ENCODE measurements at regions not wholly inside any gene's neighbourhood (a gene's known extent, or its start where the extent isn't known, plus 50 kb on each side); places are given as distances from the start of the nearest gene placed in this dataset.
"Not testable (repeated sequence)": the region's sequence is repeated elsewhere in the genome, so short reads cannot be mapped to it uniquely, and the experiment has no call there.

- DNase-seq, result not testable (repeated sequence)
Measured at GRCh38 chr13:108074429-108074828, 140.9 kb downstream of the LIG4 start.

- no peak for DNase-seq
Measured at GRCh38 chr13:108070925-108071324, 144.4 kb downstream of the LIG4 start.

- no peak for DNase-seq
Measured at GRCh38 chr13:108070491-108070890, 144.8 kb downstream of the LIG4 start.

- DNase-seq, result no peak
Measured at GRCh38 chr13:108069521-108070210, 145.7 kb downstream of the LIG4 start.

GRCh38 chr13:108064372-108064771, 151.0 kb downstream of the LIG4 start:
- not testable (repeated sequence) for DNase-seq

GRCh38 chr13:108060111-108060510, 155.2 kb downstream of the LIG4 start:
- no peak for DNase-seq

GRCh38 chr13:108056278-108056677, 159.1 kb downstream of the LIG4 start:
- DNase-seq, result no peak

- no peak for DNase-seq
Measured at GRCh38 chr13:108049211-108049610, 166.1 kb downstream of the LIG4 start.

- no peak for DNase-seq
Measured at GRCh38 chr13:108044954-108045353, 170.4 kb downstream of the LIG4 start.

- not testable (repeated sequence) for DNase-seq
Measured at GRCh38 chr13:108042866-108043265, 172.5 kb downstream of the LIG4 start.

- DNase-seq, result no peak
Measured at GRCh38 chr13:108037348-108037747, 178.0 kb downstream of the LIG4 start.

GRCh38 chr13:108036411-108036932, 178.9 kb downstream of the LIG4 start:
- DNase-seq, result no peak

GRCh38 chr13:108034909-108035410, 180.4 kb downstream of the LIG4 start:
- no peak for DNase-seq

- no peak for DNase-seq
Measured at GRCh38 chr13:108033800-108034707, 181.3 kb downstream of the LIG4 start.

- no peak for DNase-seq
Measured at GRCh38 chr13:108031865-108032264, 183.5 kb downstream of the LIG4 start.

- no peak for DNase-seq
Measured at GRCh38 chr13:108030769-108031168, 184.6 kb downstream of the LIG4 start.

GRCh38 chr13:108026680-108027410, 188.5 kb downstream of the LIG4 start:
- no peak for DNase-seq

GRCh38 chr13:108020027-108020426, 195.3 kb downstream of the LIG4 start:
- no peak for DNase-seq

GRCh38 chr13:108018371-108018870, 196.9 kb downstream of the LIG4 start:
- DNase-seq, result no peak

GRCh38 chr13:108006619-108007018, 208.7 kb downstream of the LIG4 start:
- no peak for DNase-seq

- no peak for DNase-seq
Measured at GRCh38 chr13:108005231-108005630, 210.1 kb downstream of the LIG4 start.

GRCh38 chr13:108003626-108004025, 211.7 kb downstream of the LIG4 start:
- no peak for DNase-seq

- no peak for DNase-seq
Measured at GRCh38 chr13:108000998-108001397, 214.3 kb downstream of the LIG4 start.

All from CD4-positive, alpha-beta T cell treated with Interleukin-10 for 1 hour (primary cell).